GM12873 (cell line): ENCODE measurements at regions not wholly inside any gene's neighbourhood (a gene's known extent, or its start where the extent isn't known, plus 50 kb on each side); places are given as distances from the start of the nearest gene placed in this dataset.

ENCODE experiments used
- TF ChIP-seq, protein P1 (sequence below): IDR thresholded peaks from 2 replicates; pipeline ENCODE4 v1.5.1; 2012; ENCODE audit warnings: low read depth, mild to moderate bottlenecking, moderate library complexity, low read length, control low read depth; ENCODE audit not compliant: insufficient read depth; ENCODE audit errors: missing control alignments

DNA sequence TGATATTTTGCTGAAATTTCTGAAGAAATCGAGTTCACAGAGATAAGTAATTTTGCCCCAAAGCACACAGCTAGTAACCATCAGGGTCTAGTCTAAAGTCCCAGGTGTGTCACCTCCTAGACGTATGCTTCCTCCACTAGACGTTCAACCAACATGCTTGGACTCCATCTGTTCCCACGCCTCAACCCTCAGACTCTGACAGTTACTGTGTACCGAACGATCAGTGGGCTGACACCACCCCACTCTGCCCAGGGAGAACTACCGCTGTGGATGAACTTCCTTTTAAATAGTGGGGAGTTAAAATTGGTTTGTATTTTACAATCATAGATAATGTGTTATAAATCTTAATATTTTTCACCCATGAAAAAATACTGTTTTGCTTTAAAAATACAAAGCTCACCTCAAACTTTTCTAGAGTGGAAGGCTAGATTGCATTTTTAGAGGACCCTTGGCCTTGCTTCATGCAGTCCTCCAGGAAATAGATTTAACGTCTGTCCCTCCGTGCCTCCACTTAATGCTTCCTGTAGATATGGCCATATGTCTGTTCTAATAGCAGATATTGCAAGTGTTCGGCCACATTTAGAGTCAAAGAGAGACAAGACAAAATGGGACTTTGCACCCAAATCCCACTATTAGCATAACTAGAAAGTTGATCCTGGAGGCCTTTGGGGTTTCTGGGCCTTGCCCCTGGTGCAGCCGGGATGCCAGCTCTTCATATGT is 91.4 kb upstream of the ZPBP start:
- TF ChIP-seq, protein P1, sequence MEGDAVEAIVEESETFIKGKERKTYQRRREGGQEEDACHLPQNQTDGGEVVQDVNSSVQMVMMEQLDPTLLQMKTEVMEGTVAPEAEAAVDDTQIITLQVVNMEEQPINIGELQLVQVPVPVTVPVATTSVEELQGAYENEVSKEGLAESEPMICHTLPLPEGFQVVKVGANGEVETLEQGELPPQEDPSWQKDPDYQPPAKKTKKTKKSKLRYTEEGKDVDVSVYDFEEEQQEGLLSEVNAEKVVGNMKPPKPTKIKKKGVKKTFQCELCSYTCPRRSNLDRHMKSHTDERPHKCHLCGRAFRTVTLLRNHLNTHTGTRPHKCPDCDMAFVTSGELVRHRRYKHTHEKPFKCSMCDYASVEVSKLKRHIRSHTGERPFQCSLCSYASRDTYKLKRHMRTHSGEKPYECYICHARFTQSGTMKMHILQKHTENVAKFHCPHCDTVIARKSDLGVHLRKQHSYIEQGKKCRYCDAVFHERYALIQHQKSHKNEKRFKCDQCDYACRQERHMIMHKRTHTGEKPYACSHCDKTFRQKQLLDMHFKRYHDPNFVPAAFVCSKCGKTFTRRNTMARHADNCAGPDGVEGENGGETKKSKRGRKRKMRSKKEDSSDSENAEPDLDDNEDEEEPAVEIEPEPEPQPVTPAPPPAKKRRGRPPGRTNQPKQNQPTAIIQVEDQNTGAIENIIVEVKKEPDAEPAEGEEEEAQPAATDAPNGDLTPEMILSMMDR, result no peak

DNA sequence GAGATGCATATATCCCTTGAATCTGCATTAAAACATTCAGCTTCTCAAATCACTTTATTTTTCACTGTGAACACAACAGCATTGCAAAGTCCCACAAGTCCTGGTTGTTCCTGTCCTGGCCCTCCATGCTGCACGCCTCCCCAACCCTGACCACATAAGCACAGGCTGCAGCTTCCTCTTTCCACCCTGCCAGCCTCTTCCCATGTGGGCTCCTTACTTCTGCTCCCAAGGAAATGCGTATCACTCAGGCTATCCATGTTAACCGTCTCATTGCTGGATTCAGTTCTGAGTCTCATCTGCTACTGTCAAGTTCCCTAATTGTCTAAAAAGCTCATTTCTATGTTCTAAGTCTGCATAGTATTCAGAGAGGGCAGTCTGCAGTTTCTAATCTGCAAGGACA is 89.7 kb upstream of the ZPBP start:
- TF ChIP-seq, protein P1, result no peak

DNA sequence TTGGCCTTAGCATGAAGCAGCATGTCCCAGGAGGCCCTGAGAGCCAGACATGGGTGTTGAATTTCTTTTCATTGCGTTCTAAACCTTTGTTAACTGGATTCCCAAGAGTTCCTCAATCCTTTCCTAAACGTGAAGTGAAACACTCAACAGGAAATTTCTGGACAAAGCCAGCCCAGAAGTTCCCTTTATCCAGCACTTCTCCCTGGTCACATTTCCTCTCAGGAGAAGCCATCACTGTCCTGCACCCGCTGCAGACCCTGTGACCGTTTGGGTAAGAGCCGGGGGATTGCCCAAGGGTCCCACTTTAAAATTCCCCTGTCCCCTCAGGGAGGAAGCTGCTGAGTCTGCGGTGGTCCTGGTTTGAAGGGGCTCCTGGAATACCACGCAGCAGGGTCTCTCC is 88.0 kb upstream of the ZPBP start:
- TF ChIP-seq, protein P1, result no peak

DNA sequence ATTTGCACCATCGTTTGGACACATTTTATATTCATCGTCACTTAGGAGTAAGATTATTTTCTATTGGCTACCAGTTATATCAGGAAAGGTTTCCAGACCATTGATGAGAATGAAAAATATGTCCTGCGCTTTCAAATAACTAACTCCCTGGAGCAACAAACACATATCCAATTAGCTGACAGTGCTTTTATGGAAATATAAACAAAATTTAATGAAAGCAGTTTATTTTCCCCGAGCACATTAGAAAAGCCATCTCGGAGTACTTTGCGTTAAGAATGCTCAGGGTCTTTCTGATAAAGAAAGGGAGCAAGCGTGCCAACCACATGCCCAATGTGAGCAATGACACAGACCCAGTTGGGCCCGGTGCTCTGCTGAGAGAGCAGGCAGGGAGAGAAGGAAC is 85.1 kb upstream of the ZPBP start:
- TF ChIP-seq, protein P1, result no peak

DNA sequence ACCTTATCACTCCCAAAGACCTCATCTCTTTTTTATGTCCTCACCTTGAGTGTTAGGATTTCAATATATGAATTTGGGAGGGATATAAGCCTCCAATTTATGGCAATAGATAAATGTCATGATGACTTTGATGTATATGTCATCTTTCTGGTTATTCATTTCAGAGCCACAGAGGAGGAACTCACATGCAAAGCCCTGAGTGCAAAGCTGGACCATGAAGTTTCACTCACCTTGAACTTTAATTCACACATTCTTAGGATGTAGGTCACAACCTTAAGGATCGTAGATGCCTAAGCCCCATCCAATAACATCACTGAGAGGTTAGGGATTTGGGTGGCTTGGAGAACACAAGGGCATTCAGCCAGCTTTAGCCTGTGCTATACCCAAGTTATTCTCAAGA is 81.9 kb upstream of the ZPBP start:
- TF ChIP-seq, protein P1, result no peak

DNA sequence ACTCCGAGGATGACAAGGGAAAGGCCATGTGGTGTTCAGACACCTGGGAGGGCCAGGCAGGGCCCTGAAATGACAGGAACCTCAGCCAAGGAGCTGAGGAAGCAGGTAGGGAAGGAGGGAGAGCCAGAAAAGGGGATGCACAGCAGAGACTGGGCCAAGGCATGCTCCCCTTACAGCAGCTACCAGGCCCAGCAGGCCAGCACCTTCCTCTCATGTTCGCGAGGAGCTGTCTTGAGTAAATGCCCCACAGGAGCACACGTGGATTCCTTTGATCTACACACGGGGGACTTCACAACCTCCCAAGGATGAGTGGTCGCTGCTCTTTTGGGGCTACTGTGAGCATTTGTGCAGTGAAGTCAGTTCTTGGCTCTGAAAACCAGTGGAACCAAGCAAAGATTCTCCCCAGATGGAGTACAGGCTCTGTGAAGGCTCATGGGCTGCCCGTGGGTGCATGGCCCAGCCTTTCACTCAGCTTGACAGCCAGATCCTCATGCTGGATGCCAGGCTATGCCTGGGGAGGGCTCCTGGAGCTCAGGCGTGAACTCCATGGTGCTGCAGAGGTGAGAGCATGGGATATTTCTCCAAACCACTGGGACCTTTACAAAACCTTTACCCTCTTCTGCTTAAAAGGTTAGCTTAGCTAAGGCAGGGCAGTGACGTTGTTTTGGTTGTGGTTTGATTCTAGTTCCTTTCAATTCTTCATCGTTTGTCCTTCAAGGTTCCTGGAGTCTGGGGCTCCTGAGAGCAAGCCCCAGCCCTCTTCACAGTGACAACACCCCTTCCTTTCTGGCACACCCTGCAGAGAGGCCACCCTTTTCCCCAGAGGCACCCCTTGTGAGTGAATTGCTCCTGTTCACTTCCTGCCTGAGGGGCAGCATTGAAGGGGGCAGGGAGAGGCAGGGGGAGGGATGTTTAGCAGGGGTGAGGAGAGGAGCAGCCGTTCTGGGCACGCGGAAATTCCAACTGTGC is 74.2 kb upstream of the ZPBP start:
- TF ChIP-seq, protein P1, result no peak

DNA sequence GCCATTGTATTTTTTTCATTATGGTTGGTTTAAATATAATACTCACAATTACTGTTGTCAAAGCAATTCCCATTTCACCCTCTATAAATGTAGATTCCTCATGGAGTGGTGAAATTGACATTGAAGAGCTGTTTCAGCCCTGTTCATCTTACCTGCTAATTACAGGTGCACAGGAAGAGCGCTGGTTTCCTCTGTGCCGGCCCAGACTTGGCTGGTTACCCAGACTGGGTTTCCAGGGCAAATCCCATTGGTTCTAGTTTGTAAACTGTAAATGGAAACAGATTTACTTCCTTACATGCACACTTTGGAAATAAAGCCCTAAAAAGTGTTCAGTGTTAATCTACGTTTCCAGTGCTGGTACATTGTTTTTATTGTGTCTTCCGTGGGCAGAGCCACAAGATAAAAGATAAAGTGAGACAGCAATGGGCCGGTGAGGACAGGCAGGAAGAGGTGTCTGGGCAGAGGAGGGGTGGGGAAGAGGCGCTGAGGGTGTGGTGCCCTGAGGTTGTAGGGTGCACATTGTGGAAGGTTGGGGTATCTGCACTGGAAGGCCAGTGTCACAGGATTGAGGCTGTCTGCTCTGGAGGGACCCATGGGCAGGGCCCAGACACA is 71.6 kb upstream of the ZPBP start:
- TF ChIP-seq, protein P1, result no peak
